H9 (cell line): ENCODE measurements at regions not wholly inside any gene's neighbourhood (a gene's known extent, or its start where the extent isn't known, plus 50 kb on each side); places are given as distances from the start of the nearest gene placed in this dataset.

Source experiments
- DNase-seq: peaks from one replicate; pipeline ENCODE4 v3.0.0-alpha.2; 2017
- H2AFZ ChIP-seq: one replicate; pipeline ENCODE4 v1.6.1; 2013; ENCODE audit warnings: mild to moderate bottlenecking, low read length, control low read depth, moderate library complexity
- H2AK5ac ChIP-seq: 2 replicates; pipeline ENCODE4 v1.6.1; 2013; ENCODE audit warnings: low read length, control low read depth, mixed read lengths; ENCODE audit not compliant: insufficient read length
- H2BK120ac ChIP-seq: one replicate; pipeline ENCODE4 v1.6.1; 2013; ENCODE audit warnings: low read depth, mild to moderate bottlenecking, low read length, control low read depth, inconsistent platforms; ENCODE audit not compliant: poor library complexity, severe bottlenecking
- H2BK12ac ChIP-seq: 2 replicates; pipeline ENCODE4 v1.6.1; 2013; ENCODE audit warnings: low read length, control low read depth, mixed read lengths, low read depth; ENCODE audit not compliant: insufficient read length
- H2BK15ac ChIP-seq: 2 replicates; pipeline ENCODE4 v1.6.1; 2013; ENCODE audit warnings: low read depth, low read length, control low read depth
- H2BK20ac ChIP-seq: one replicate; pipeline ENCODE4 v1.6.1; 2013; ENCODE audit warnings: low read depth, mild to moderate bottlenecking, low read length, control low read depth, inconsistent platforms; ENCODE audit not compliant: poor library complexity, severe bottlenecking
- H2BK5ac ChIP-seq: 2 replicates; pipeline ENCODE4 v1.6.1; 2013; ENCODE audit warnings: low read length, control low read depth, mixed read lengths; ENCODE audit not compliant: insufficient read length
- H3K14ac ChIP-seq: 2 replicates; pipeline ENCODE4 v1.6.1; 2013; ENCODE audit warnings: low read length, control low read depth; ENCODE audit not compliant: insufficient read depth
- H3K18ac ChIP-seq: 2 replicates; pipeline ENCODE4 v1.6.1; 2013; ENCODE audit warnings: low read depth, mild to moderate bottlenecking, mixed read lengths, low read length, control low read depth; ENCODE audit not compliant: insufficient read length
- H3K23ac ChIP-seq: 2 replicates; pipeline ENCODE4 v1.6.1; 2013; ENCODE audit warnings: low read length, control low read depth, mixed read lengths, low read depth; ENCODE audit not compliant: insufficient read length
- H3K23me2 ChIP-seq: 2 replicates; pipeline ENCODE4 v1.6.1; 2013; ENCODE audit warnings: low read depth, mild to moderate bottlenecking, mixed read lengths, low read length, control low read depth; ENCODE audit not compliant: insufficient read length, poor library complexity, severe bottlenecking
- H3K27ac ChIP-seq: 2 replicates; pipeline ENCODE4 v1.5.1; 2013; ENCODE audit warnings: low read length, control low read depth, mixed read lengths, low read depth; ENCODE audit not compliant: insufficient read length
- H3K27me3 ChIP-seq: 2 replicates; pipeline ENCODE4 v1.6.1; 2013; ENCODE audit warnings: low read length, control low read depth, inconsistent platforms; ENCODE audit not compliant: insufficient read depth
- H3K4ac ChIP-seq: 2 replicates; pipeline ENCODE4 v1.6.1; 2013; ENCODE audit warnings: low read depth, mild to moderate bottlenecking, control low read depth, inconsistent platforms, low read length, moderate library complexity
- H3K4me1 ChIP-seq: 2 replicates; pipeline ENCODE4 v1.6.1; 2013; ENCODE audit warnings: low read length, control low read depth, inconsistent platforms; ENCODE audit not compliant: insufficient read depth
- H3K4me2 ChIP-seq: 2 replicates; pipeline ENCODE4 v1.6.1; 2013; ENCODE audit warnings: low read length, control low read depth, mixed read lengths; ENCODE audit not compliant: insufficient read length, insufficient read depth
- H3K56ac ChIP-seq: 2 replicates; pipeline ENCODE4 v1.6.1; 2013; ENCODE audit warnings: low read depth, mild to moderate bottlenecking, mixed read lengths, low read length, control low read depth; ENCODE audit not compliant: insufficient read length
- H3K79me1 ChIP-seq: 2 replicates; pipeline ENCODE4 v1.6.1; 2013; ENCODE audit warnings: low read depth, mild to moderate bottlenecking, moderate library complexity, low read length, control low read depth, inconsistent platforms; ENCODE audit not compliant: insufficient read depth, poor library complexity, severe bottlenecking
- H3K79me2 ChIP-seq: 2 replicates; pipeline ENCODE4 v1.6.1; 2013; ENCODE audit warnings: low read length, control low read depth, inconsistent platforms; ENCODE audit not compliant: insufficient read depth
- H3K9ac ChIP-seq: 2 replicates; pipeline ENCODE4 v1.6.1; 2013; ENCODE audit warnings: low read length, control low read depth, mixed read lengths; ENCODE audit not compliant: insufficient read length; ENCODE audit errors: extremely low read depth
- H3K9me3 ChIP-seq: one replicate; pipeline ENCODE4 v1.6.1; 2013; ENCODE audit warnings: low read depth, low read length, inconsistent platforms; ENCODE audit not compliant: control insufficient read depth
- H3T11ph ChIP-seq: one replicate; pipeline ENCODE4 v1.6.1; 2013; ENCODE audit warnings: mild to moderate bottlenecking, low read length, control low read depth, inconsistent platforms
- H4K20me1 ChIP-seq: one replicate; pipeline ENCODE4 v1.6.1; 2013; ENCODE audit not compliant: control insufficient read depth, insufficient read length, insufficient read depth
- H4K5ac ChIP-seq: 2 replicates; pipeline ENCODE4 v1.6.1; 2013; ENCODE audit warnings: low read depth, mild to moderate bottlenecking, mixed read lengths, low read length, control low read depth; ENCODE audit not compliant: insufficient read length
- H4K8ac ChIP-seq: replicated peaks from 2 replicates; pipeline ENCODE4 v1.6.1; 2013; ENCODE audit warnings: low read length, control low read depth, mixed read lengths, low read depth; ENCODE audit not compliant: insufficient read length
- H4K91ac ChIP-seq: 2 replicates; pipeline ENCODE4 v1.6.1; 2013; ENCODE audit warnings: low read depth, mild to moderate bottlenecking, moderate library complexity, mixed read lengths, low read length, control low read depth; ENCODE audit not compliant: insufficient read length
- H3K27ac Mint-ChIP-seq, 3 experiments: 2 replicates in 2 of 3; 3 replicates in 1 of 3; pipeline ENCODE4 v1.8.0; 2020 to 2021; ENCODE audit warnings: mixed read lengths in 3 of 3, mild to moderate bottlenecking in 1 of 3, moderate library complexity in 1 of 3
- H3K27me3 Mint-ChIP-seq: 2 replicates; pipeline ENCODE4 v1.8.0; 2021; ENCODE audit warnings: low read depth, mild to moderate bottlenecking, moderate library complexity, mixed read lengths
- H3K36me3 Mint-ChIP-seq, 3 experiments: 2 replicates in 2 of 3; 3 replicates in 1 of 3; pipeline ENCODE4 v1.8.0; 2020 to 2021; ENCODE audit warnings: low read depth in 3 of 3, mixed read lengths in 3 of 3; ENCODE audit not compliant: insufficient read depth in 1 of 3
- H3K4me1 Mint-ChIP-seq, 2 experiments: 2 replicates each; pipeline ENCODE4 v1.8.0; 2020; ENCODE audit warnings: mixed read lengths in 2 of 2
- H3K4me3 Mint-ChIP-seq, 2 experiments: 2 replicates in 1 of 2; 3 replicates in 1 of 2; pipeline ENCODE4 v1.8.0; 2020 to 2021; ENCODE audit warnings: mild to moderate bottlenecking in 2 of 2, mixed read lengths in 2 of 2, moderate library complexity in 1 of 2
- H3K9me3 Mint-ChIP-seq, 2 experiments: 2 replicates in 1 of 2; 3 replicates in 1 of 2; pipeline ENCODE4 v1.8.0; 2020; ENCODE audit warnings: mild to moderate bottlenecking in 2 of 2, mixed read lengths in 2 of 2, moderate library complexity in 1 of 2
- WGBS: extraction: QIAGEN DNeasy Blood & Tissue Kit; methylation state at CpG from one replicate; pipeline ENCODE4 v1.1.7; 2013; ENCODE audit warnings: missing lambda C conversion rate, low lambda C conversion rate, mixed read lengths; ENCODE audit not compliant: insufficient read length; ENCODE audit errors: extremely low coverage; 5-methylcytosine and 5-hydroxymethylcytosine counted together
- TF ChIP-seq, protein P1 (sequence below): fragments of 200-600 bp; sonication (generic); conservative IDR thresholded peaks from 3 replicates; pipeline ENCODE4 v1.8.0; 2021; ENCODE audit warnings: antibody characterized with exemption, mild to moderate bottlenecking

GRCh38 chr17:72470121-72470705 is 349.4 kb downstream of the SOX9 start:
- Histone ChIP-seq H3K27me3 (no peaks in the 10 kb centered on the region), H2AFZ (no peak overlapping the region), H4K20me1 (no peaks in the 10 kb centered on the region), H3K27ac (no peak overlapping the region), H2BK15ac (no peak overlapping the region), H3K14ac (no peak overlapping the region), H2BK120ac (no peak overlapping the region), H3K9me3 (no peaks in the 10 kb centered on the region), H2BK12ac (no peak overlapping the region), H3K79me1 (no peaks in the 10 kb centered on the region), H3K9ac (no peak overlapping the region), H4K5ac (no peak overlapping the region), H3K56ac (no peak overlapping the region), H3K18ac (no peak overlapping the region), H4K91ac (no peak overlapping the region), H2AK5ac (no peak overlapping the region), H4K8ac (no peak overlapping the region), H3K4me1 (peaks cover 8% of the 10 kb centered on the region), H3K79me2 (no peaks in the 10 kb centered on the region), H3K23ac (no peak overlapping the region), H3K23me2 (no peaks in the 10 kb centered on the region), H2BK20ac (no peak overlapping the region), H3K4me2 (no peak overlapping the region), H3T11ph (no peak overlapping the region), H3K4ac (no peak overlapping the region), H2BK5ac (no peak overlapping the region)
- Mint-ChIP-seq H3K4me1 (peaks cover 32 to 33% of the 10 kb centered on the region in 2 experiments), H3K4me3 (no peak overlapping the region), H3K36me3 (no peaks in the 10 kb centered on the region), H3K27ac (no peak overlapping the region), H3K27me3 (no peaks in the 10 kb centered on the region; the same call in 1 of the 2 replicates), H3K9me3 (peaks cover 0 to 2% of the 10 kb centered on the region in 2 experiments; a peak in 1 of 5 replicates)
- no CpG with 5 or more reads among the region's 11 CpGs for WGBS
- DNase-seq: no peak
- TF ChIP-seq, protein P1, sequence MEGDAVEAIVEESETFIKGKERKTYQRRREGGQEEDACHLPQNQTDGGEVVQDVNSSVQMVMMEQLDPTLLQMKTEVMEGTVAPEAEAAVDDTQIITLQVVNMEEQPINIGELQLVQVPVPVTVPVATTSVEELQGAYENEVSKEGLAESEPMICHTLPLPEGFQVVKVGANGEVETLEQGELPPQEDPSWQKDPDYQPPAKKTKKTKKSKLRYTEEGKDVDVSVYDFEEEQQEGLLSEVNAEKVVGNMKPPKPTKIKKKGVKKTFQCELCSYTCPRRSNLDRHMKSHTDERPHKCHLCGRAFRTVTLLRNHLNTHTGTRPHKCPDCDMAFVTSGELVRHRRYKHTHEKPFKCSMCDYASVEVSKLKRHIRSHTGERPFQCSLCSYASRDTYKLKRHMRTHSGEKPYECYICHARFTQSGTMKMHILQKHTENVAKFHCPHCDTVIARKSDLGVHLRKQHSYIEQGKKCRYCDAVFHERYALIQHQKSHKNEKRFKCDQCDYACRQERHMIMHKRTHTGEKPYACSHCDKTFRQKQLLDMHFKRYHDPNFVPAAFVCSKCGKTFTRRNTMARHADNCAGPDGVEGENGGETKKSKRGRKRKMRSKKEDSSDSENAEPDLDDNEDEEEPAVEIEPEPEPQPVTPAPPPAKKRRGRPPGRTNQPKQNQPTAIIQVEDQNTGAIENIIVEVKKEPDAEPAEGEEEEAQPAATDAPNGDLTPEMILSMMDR: no peak
